HG03135 (cell line): ENCODE measurements at regions not wholly inside any gene's neighbourhood (a gene's known extent, or its start where the extent isn't known, plus 50 kb on each side); places are given as distances from the start of the nearest gene placed in this dataset.
A peak's percentile ranks its signal among the peaks of the same experiment; 100 is the strongest.

Source experiments
- ATAC-seq: cut with Tn5 transposase; IDR thresholded peaks from one replicate; pipeline ENCODE4 v1.9.1; 2021; ENCODE audit warnings: mild to moderate bottlenecking, moderate library complexity; ENCODE audit not compliant: unreplicated experiment

GRCh38 chr21:35225573-35225972, 176.5 kb upstream of the RUNX1 start:
- no peak for ATAC-seq

GRCh38 chr21:35223480-35224156, 174.5 kb upstream of the RUNX1 start:
- no peak for ATAC-seq

GRCh38 chr21:35222541-35222941, 173.4 kb upstream of the RUNX1 start:
- peak; percentile 63 for ATAC-seq

GRCh38 chr21:35222021-35222420, 172.9 kb upstream of the RUNX1 start:
- ATAC-seq: no peak

GRCh38 chr21:35220301-35220700, 171.2 kb upstream of the RUNX1 start:
- no peak for ATAC-seq

- no peak for ATAC-seq
Measured at GRCh38 chr21:35219719-35220118, 170.6 kb upstream of the RUNX1 start.

GRCh38 chr21:35219291-35219690, 170.2 kb upstream of the RUNX1 start:
- no peak for ATAC-seq

- no peak for ATAC-seq
Measured at GRCh38 chr21:35217504-35218060, 168.5 kb upstream of the RUNX1 start.

- ATAC-seq: no peak
Measured at GRCh38 chr21:35216996-35217395, 167.9 kb upstream of the RUNX1 start.

GRCh38 chr21:35215870-35216269, 166.8 kb upstream of the RUNX1 start:
- ATAC-seq: no peak

GRCh38 chr21:35212393-35213127, 163.5 kb upstream of the RUNX1 start:
- no peak for ATAC-seq

GRCh38 chr21:35211782-35212181, 162.7 kb upstream of the RUNX1 start:
- no peak for ATAC-seq

GRCh38 chr21:35210093-35210492, 161.0 kb upstream of the RUNX1 start:
- ATAC-seq: no peak

GRCh38 chr21:35208810-35209517, 159.9 kb upstream of the RUNX1 start:
- no peak for ATAC-seq

- no peak for ATAC-seq
Measured at GRCh38 chr21:35208104-35208503, 159.0 kb upstream of the RUNX1 start.

- ATAC-seq: no peak
Measured at GRCh38 chr21:35207322-35207721, 158.2 kb upstream of the RUNX1 start.

- ATAC-seq: no peak
Measured at GRCh38 chr21:35206141-35207125, 157.3 kb upstream of the RUNX1 start.

- ATAC-seq: no peak
Measured at GRCh38 chr21:35204850-35205541, 155.9 kb upstream of the RUNX1 start.

- ATAC-seq: no peak
Measured at GRCh38 chr21:35204125-35204524, 155.0 kb upstream of the RUNX1 start.
